Right atrium auricular region (tissue), 2 donors: ENCODE measurements at regions not wholly inside any gene's neighbourhood (a gene's known extent, or its start where the extent isn't known, plus 50 kb on each side); places are given as distances from the start of the nearest gene placed in this dataset.

Experiments
- DNase-seq: peaks from one replicate; pipeline ENCODE4 v3.0.0-alpha.2; 2019; ENCODE audit warnings: low spot score
- H3K27ac ChIP-seq, 2 donors: fragments of 200-600 bp; sonication (generic); 1 replicate in 1 of 2; 2 replicates in 1 of 2; pipeline ENCODE4 v1.5.1; 2016 to 2019
- H3K27me3 ChIP-seq, 2 donors: fragments of 200-600 bp; sonication (generic); one replicate each; pipeline versions ENCODE4 v1.5.1 to v1.6.0; 2017 to 2019
- H3K36me3 ChIP-seq: fragments of 200-600 bp; sonication (generic); one replicate; pipeline ENCODE4 v1.5.1; 2016
- H3K4me1 ChIP-seq, 2 donors: fragments of 200-600 bp; sonication (generic); one replicate each; pipeline versions ENCODE4 v1.5.1 to v1.6.0; 2017 to 2019
- H3K4me3 ChIP-seq, 2 donors: fragments of 200-600 bp; sonication (generic); 1 replicate in 1 of 2; 2 replicates in 1 of 2; pipeline ENCODE4 v1.5.1; 2017 to 2019; ENCODE audit warnings: mild to moderate bottlenecking in 1 of 2, moderate library complexity in 1 of 2
- H3K9me3 ChIP-seq, 2 donors: fragments of 200-600 bp; sonication (generic); one replicate each; pipeline ENCODE4 v1.5.1; 2019
- CTCF ChIP-seq, 2 donors: fragments of 200-600 bp; sonication (generic); IDR thresholded peaks; one replicate each; pipeline ENCODE4 v1.5.1; 2019; ENCODE audit warnings: antibody characterized with exemption in 2 of 2

- no peaks in the 10 kb centered on the region for H3K4me1 ChIP-seq
- H3K9me3 ChIP-seq = no peaks in the 10 kb centered on the region
- H3K27ac ChIP-seq = no peak overlapping the region
- no peak for DNase-seq
- TF ChIP-seq CTCF (IDR thresholded peaks at IDR 0.05) = no peak
- no peak overlapping the region for H3K4me3 ChIP-seq
- no peaks in the 10 kb centered on the region for H3K36me3 ChIP-seq
- H3K27me3 ChIP-seq = no peaks in the 10 kb centered on the region
Observed at GRCh38 chr14:43200519-43200918, 1306.6 kb downstream of the FSCB start.

GRCh38 chr14:43198465-43198864 lies 1308.6 kb downstream of the FSCB start:
- no peak for TF ChIP-seq CTCF (IDR thresholded peaks at IDR 0.05)
- no peak for DNase-seq
- Histone ChIP-seq H3K27ac (no peak overlapping the region), H3K9me3 (no peaks in the 10 kb centered on the region), H3K27me3 (no peaks in the 10 kb centered on the region), H3K4me3 (no peak overlapping the region), H3K36me3 (no peaks in the 10 kb centered on the region), H3K4me1 (no peaks in the 10 kb centered on the region)

DNA sequence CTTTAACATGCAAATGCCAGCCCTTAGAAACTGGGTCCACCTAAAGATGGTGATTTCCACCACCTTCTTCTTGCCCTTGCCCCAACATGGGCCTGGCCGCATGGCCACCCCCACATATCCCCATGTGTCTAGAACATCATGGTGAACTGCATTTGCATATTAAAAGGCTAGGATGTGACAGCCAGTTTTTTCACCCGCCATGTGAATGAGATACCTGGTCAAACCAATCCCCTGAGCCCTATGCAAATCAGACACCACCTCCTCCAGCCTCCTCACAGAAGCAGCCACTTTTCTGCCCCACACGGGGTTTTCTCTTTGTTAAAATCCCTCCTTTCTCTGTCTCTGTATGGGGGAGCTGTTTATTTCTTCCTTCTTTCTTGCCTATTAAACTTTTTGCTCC lies 1322.5 kb downstream of the FSCB start:
- Histone ChIP-seq H3K4me1 (no peaks in the 10 kb centered on the region), H3K27ac (no peak overlapping the region), H3K9me3 (no peaks in the 10 kb centered on the region), H3K4me3 (no peak overlapping the region), H3K27me3 (no peaks in the 10 kb centered on the region), H3K36me3 (no peaks in the 10 kb centered on the region)
- no peak for DNase-seq
- TF ChIP-seq CTCF (IDR thresholded peaks at IDR 0.05) = no peak

- no peaks in the 10 kb centered on the region for H3K36me3 ChIP-seq
- H3K4me1 ChIP-seq = no peaks in the 10 kb centered on the region
- H3K4me3 ChIP-seq = no peak overlapping the region
- no peak for TF ChIP-seq CTCF (IDR thresholded peaks at IDR 0.05)
- no peaks in the 10 kb centered on the region for H3K9me3 ChIP-seq
- no peak overlapping the region for H3K27ac ChIP-seq
- no peaks in the 10 kb centered on the region for H3K27me3 ChIP-seq
- no peak for DNase-seq
Observed at GRCh38 chr14:43183916-43184315, 1323.2 kb downstream of the FSCB start.

DNA sequence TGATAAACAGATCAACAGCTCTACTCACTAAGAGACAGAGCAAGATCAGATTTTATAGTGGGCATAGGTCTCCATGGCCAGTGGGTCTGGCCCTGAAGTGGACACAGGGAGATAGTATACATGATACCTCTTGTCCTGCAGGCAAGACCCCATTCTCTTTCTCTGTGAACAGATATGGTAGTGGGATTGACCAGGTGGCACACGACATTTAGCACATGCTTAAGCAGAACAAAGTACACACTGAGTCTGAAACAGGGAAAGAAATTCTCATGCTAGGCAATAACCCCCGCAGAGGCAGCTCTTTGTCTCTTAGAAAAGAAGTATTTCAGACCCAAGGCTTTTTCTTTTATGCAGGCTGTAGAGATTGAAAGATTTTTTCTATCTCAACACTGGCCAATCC lies 1331.2 kb downstream of the FSCB start:
- Histone ChIP-seq H3K27me3 (no peaks in the 10 kb centered on the region), H3K4me3 (no peak overlapping the region), H3K4me1 (no peaks in the 10 kb centered on the region), H3K27ac (no peak overlapping the region), H3K36me3 (no peaks in the 10 kb centered on the region), H3K9me3 (no peaks in the 10 kb centered on the region)
- DNase-seq = no peak
- no peak for TF ChIP-seq CTCF (IDR thresholded peaks at IDR 0.05)

GRCh38 chr14:43172899-43173548 lies 1334.1 kb downstream of the FSCB start:
- no peaks in the 10 kb centered on the region for H3K36me3 ChIP-seq

More at GRCh38 chr14:43172899-43173548, 1334.1 kb downstream of the FSCB start:
- no peak overlapping the region for H3K27ac ChIP-seq
- no peaks in the 10 kb centered on the region for H3K27me3 ChIP-seq
- TF ChIP-seq CTCF (IDR thresholded peaks at IDR 0.05) = no peak
- H3K4me3 ChIP-seq = no peak overlapping the region
- no peaks in the 10 kb centered on the region for H3K9me3 ChIP-seq
- no peak for DNase-seq
- H3K4me1 ChIP-seq = no peaks in the 10 kb centered on the region
